GM19397 (cell line): ENCODE measurements at regions not wholly inside any gene's neighbourhood (a gene's known extent, or its start where the extent isn't known, plus 50 kb on each side); places are given as distances from the start of the nearest gene placed in this dataset.
"Not testable (repeated sequence)": the region's sequence is repeated elsewhere in the genome, so short reads cannot be mapped to it uniquely, and the experiment has no call there.

Experiments used
- ATAC-seq: cut with Tn5 transposase; IDR thresholded peaks from one replicate; pipeline ENCODE4 v1.9.1; 2021; ENCODE audit warnings: mild to moderate bottlenecking, moderate library complexity; ENCODE audit not compliant: unreplicated experiment

GRCh38 chr4:97016186-97016907, 1126.9 kb downstream of the STPG2 start:
- ATAC-seq: no peak

- ATAC-seq: no peak
Observed at GRCh38 chr4:97027728-97028410, 1115.4 kb downstream of the STPG2 start.

DNA sequence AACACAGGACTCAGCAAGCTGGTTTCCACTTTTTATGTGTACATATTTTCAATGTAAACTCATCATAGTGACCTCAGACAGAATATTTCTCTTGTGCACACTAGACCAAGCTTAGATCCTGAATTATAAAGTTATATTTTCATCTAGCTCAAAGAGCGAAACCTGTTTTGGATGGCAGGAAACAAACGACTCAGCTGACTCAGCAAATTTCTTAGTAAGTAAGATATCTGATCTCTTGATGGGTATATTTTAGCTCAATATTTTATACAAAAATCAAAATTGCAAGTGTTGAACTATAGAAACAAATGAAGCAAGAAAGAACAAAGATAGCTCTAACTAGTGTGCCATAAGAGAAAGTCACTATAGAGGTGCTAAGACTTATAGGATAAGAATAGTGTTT, 1114.5 kb downstream of the STPG2 start:
- ATAC-seq: no peak

- not testable (repeated sequence) for ATAC-seq
Observed at GRCh38 chr4:97037411-97038145, 1105.7 kb downstream of the STPG2 start.

GRCh38 chr4:97038146-97038516, 1105.1 kb downstream of the STPG2 start:
- no peak for ATAC-seq

GRCh38 chr4:97072666-97073065, 1070.6 kb downstream of the STPG2 start:
- no peak for ATAC-seq

DNA sequence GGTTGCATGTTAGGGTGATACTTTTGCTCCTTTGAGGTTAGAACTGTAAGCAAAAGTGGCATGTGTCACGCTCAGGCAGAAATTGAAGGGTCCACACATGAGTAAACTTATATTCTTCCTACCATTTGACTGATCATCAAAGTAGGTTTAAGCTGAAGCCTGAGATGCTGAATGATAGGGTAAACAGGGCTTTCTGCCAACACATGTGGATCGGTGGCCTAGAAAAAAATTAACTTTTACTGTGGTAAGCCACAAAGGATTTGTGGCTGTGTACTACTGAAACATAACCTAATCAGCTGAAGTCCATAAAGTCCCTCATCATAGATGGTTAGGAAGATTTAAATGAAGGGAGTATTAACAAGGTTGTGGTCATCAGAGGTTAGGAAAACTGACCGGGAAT, 1070.1 kb downstream of the STPG2 start:
- ATAC-seq: no peak

DNA sequence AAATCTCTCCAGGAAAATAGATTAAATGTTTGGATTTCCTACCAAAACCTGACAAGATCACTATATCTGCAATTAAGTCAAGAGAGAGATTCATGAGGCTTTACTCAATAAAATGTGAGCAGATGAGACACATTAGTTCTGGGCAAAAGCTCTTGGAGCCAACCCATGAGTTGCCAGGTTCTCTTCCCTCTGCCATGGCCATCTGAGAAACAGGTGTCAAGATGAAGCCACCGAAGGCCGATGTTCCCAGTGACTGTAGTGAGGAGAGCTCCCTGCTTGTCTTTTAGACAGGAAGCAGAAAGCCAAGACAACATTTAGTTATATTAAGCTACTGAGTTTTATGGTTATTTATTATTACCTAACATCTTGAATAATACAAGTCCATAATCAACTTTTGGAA, 1068.7 kb downstream of the STPG2 start:
- ATAC-seq: no peak

GRCh38 chr4:97081951-97082350, 1061.3 kb downstream of the STPG2 start:
- ATAC-seq: no peak

DNA sequence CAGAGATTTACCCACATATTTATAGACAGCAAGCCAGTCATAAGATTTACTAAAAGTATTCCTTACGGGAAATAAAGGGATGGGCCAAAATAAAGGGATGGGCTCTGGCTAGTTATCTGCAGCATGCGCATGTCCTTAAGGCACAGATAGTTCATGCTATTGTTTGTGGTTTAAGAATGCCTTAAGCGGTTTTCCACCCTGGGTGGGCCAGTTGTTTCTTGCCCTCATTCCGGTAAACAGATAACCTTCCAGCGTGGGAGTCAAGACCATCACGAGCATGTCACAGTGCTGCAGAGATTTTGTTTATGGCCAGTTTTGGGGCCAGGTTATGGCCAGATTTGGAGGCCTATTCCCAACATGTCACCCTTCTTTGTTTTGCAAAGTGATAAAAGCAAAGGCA, 1046.2 kb downstream of the STPG2 start:
- ATAC-seq: not testable (repeated sequence)

GRCh38 chr4:97101171-97101570, 1042.1 kb downstream of the STPG2 start:
- not testable (repeated sequence) for ATAC-seq

GRCh38 chr4:97103252-97103651, 1040.0 kb downstream of the STPG2 start:
- ATAC-seq: no peak

DNA sequence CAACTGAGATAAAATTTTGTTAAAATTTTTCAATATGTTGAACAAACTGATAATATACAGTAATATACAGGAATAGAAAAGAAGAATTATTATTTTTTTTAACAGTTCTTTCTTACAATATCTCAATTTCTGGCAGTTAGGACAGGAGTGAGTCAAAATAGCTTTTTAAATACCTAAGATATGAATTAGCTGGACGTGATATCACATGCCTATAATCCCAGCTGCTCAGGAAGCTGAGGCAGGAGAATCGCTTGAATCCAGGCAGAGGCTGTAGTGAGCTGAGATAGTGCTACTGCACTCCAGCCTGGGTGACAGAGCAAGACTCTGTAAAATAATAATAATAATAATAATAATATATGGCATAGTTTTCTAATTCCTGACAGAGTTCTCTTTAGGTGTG, 1039.3 kb downstream of the STPG2 start:
- no peak for ATAC-seq

- ATAC-seq: no peak
Observed at GRCh38 chr4:97104666-97105065, 1038.6 kb downstream of the STPG2 start.

- no peak for ATAC-seq
Observed at GRCh38 chr4:97105347-97106099, 1037.8 kb downstream of the STPG2 start.

DNA sequence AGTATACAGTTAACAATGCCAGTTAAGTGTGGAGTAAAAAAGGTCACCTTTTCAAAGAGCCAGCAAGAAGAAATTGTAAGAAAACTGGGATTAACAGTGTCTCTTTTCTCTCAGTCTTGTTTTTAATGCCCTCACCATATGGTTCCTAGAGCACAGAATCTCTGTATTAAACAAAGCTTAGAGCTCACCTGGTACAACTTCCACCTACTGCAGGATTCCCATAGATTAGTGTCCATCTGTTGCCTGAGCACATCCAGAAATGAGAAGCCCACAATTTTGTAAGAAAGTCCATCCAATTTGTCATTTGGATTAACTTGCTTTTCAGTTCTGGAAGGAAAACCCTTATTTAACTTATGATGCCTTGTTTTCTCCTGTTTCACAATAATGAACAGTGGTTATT, 1037.1 kb downstream of the STPG2 start:
- no peak for ATAC-seq

- no peak for ATAC-seq
Observed at GRCh38 chr4:97110506-97110905, 1032.8 kb downstream of the STPG2 start.

DNA sequence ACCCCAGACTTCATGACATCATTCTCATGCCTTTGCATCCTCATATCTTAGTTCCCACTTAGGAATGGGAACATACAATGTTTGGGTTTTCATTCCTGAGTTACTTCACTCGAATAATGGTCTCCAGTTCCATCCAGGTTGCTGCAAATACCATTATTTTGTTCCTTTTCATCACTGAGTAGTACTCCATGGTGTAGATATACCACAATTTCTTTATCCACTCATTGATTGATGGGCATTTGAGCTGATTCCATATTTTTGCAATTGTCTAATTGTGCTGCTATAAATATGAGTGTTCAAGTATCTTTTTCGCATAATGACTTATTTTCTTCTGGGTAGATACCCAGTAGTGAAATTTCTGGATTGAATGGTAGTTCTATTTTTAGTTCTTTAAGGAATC, 1026.8 kb downstream of the STPG2 start:
- no peak for ATAC-seq

DNA sequence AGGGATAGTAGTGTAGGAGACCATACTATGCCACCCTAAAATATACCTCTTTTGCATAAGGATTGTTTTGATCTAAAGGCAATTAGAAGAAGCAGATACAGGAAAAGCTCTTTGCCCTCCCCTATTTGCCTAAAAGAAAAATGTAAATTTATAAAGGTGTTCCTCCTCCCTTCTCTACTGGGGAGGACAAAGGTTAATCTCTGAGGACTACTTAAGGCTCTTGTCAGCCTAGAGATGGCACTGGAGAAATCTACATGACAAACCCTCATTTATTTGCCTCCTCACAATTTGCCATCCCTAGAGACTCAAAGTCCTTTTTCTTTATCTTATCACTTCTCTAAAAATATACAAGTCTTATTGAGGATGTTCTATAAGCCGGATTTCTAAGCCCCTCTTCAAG, 1021.8 kb downstream of the STPG2 start:
- ATAC-seq: no peak

- ATAC-seq: no peak
Observed at GRCh38 chr4:97123573-97123972, 1019.7 kb downstream of the STPG2 start.

- ATAC-seq: no peak
Observed at GRCh38 chr4:97132435-97132834, 1010.8 kb downstream of the STPG2 start.
